H1 (cell line): ENCODE measurements at regions not wholly inside any gene's neighbourhood (a gene's known extent, or its start where the extent isn't known, plus 50 kb on each side); places are given as distances from the start of the nearest gene placed in this dataset.

ENCODE experiments used
- CTCF ChIA-PET: fragments of 300-600 bp; sonication (Branson Sonifier 250); formaldehyde crosslinking; loops from one replicate; lab custom pipeline; 2021; ENCODE audit not compliant: partially characterized antibody; lab: Charles Lee
- POLR2A ChIA-PET: fragments of 300-600 bp; sonication (Branson Sonifier 250); formaldehyde crosslinking; loops from one replicate; lab custom pipeline; 2021; ENCODE audit warnings: inconsistent platforms; ENCODE audit not compliant: partially characterized antibody; lab: Charles Lee
- DNase-seq, 2 experiments: peaks; one replicate each; pipeline versions ENCODE4 v3.0.0 to v3.0.0-alpha.2; 2010 to 2022; ENCODE audit warnings: low spot score in 2 of 2, low read depth in 1 of 2, mixed read lengths in 1 of 2
- FAIRE-seq: peaks from 2 replicates; lab custom pipeline; 2011; peaks lifted over from hg19 to GRCh38; lab: Jason Lieb, UNC
- H2AFZ ChIP-seq: 2 replicates; pipeline ENCODE4 v1.8.1; 2012; ENCODE audit warnings: low read length, inconsistent platforms
- H2AK5ac ChIP-seq: 2 replicates; pipeline ENCODE4 v1.6.1; 2013; ENCODE audit warnings: low read depth, low read length
- H2BK120ac ChIP-seq: replicated peaks from 2 replicates; pipeline ENCODE3; 2013; ENCODE audit warnings: low read depth, low read length, inconsistent platforms
- H2BK12ac ChIP-seq: 2 replicates; pipeline ENCODE4 v1.6.1; 2013; ENCODE audit warnings: low read depth, low read length
- H2BK15ac ChIP-seq: 2 replicates; pipeline ENCODE4 v1.6.1; 2013; ENCODE audit warnings: low read length
- H2BK20ac ChIP-seq: 2 replicates; pipeline ENCODE4 v1.6.1; 2013; ENCODE audit warnings: low read length
- H2BK5ac ChIP-seq: 2 replicates; pipeline ENCODE4 v1.6.1; 2013; ENCODE audit warnings: low read depth, low read length
- H3K14ac ChIP-seq: 2 replicates; pipeline ENCODE4 v1.6.1; 2013; ENCODE audit warnings: inconsistent platforms; ENCODE audit not compliant: insufficient read length
- H3K18ac ChIP-seq: 2 replicates; pipeline ENCODE4 v1.6.1; 2013; ENCODE audit warnings: low read length; ENCODE audit errors: extremely low read depth
- H3K23ac ChIP-seq: 2 replicates; pipeline ENCODE4 v1.6.1; 2013; ENCODE audit warnings: inconsistent platforms; ENCODE audit not compliant: insufficient read length
- H3K23me2 ChIP-seq: 2 replicates; pipeline ENCODE4 v1.6.1; 2013; ENCODE audit warnings: low read depth, low read length
- H3K27ac ChIP-seq: 2 replicates; pipeline ENCODE4 v1.6.1; 2011; ENCODE audit warnings: low read depth, low read length, inconsistent platforms
- H3K27me3 ChIP-seq, 4 experiments: replicated peaks in 1 of 4; 1 replicate in 1 of 4; 2 replicates in 3 of 4; pipeline versions ENCODE4 v1.6.1 to v1.8.1; 2011 to 2013; ENCODE audit warnings: low read length in 3 of 4, mild to moderate bottlenecking in 3 of 4, inconsistent platforms in 2 of 4, mixed read lengths in 2 of 4, moderate library complexity in 1 of 4; ENCODE audit not compliant: control insufficient read depth in 3 of 4, insufficient read depth in 3 of 4; ENCODE audit errors: extremely low read depth in 1 of 4
- H3K36me3 ChIP-seq, 4 experiments: 2 replicates each; pipeline versions ENCODE4 v1.6.1 to v1.8.1; 2011 to 2013; ENCODE audit warnings: mild to moderate bottlenecking in 4 of 4, low read length in 3 of 4, moderate library complexity in 2 of 4, control low read depth in 1 of 4, inconsistent platforms in 1 of 4; ENCODE audit not compliant: insufficient read depth in 4 of 4, control insufficient read depth in 2 of 4
- H3K4ac ChIP-seq: replicated peaks from 2 replicates; pipeline ENCODE3; 2013; ENCODE audit warnings: low read length, low read depth, mixed read lengths, inconsistent platforms; ENCODE audit not compliant: insufficient read length
- H3K4me1 ChIP-seq, 4 experiments: replicated peaks in 1 of 4; 1 replicate in 1 of 4; 2 replicates in 3 of 4; pipeline versions ENCODE4 v1.6.1 to v1.8.1; 2011 to 2013; ENCODE audit warnings: low read length in 3 of 4, inconsistent platforms in 2 of 4, mixed read lengths in 1 of 4; ENCODE audit not compliant: insufficient read depth in 4 of 4, control insufficient read depth in 3 of 4
- H3K4me2 ChIP-seq, 2 experiments: 2 replicates each; pipeline versions ENCODE4 v1.6.1 to v1.8.1; 2011 to 2013; ENCODE audit warnings: low read depth in 2 of 2, low read length in 2 of 2, control low read depth in 1 of 2, inconsistent platforms in 1 of 2, mild to moderate bottlenecking in 1 of 2; ENCODE audit not compliant: insufficient read depth in 1 of 2
- H3K4me3 ChIP-seq, 4 experiments: fragments of 200-600, 300-600 bp in 1 of 4; sonication (generic), shearing (Covaris generic), sonication (Bioruptor Twin) in 1 of 4; 2 replicates each; pipeline versions ENCODE4 v1.5.1 to v1.8.1; 2011 to 2016; ENCODE audit warnings: low read length in 4 of 4, low read depth in 3 of 4, control low read depth in 2 of 4, inconsistent platforms in 2 of 4, mild to moderate bottlenecking in 2 of 4, mixed read lengths in 1 of 4, moderate library complexity in 1 of 4; ENCODE audit not compliant: insufficient read depth in 2 of 4; ENCODE audit errors: extremely low read depth in 1 of 4
- H3K56ac ChIP-seq: replicated peaks from 2 replicates; pipeline ENCODE3; 2013; ENCODE audit warnings: low read depth, mild to moderate bottlenecking, mixed read lengths, low read length, inconsistent platforms; ENCODE audit not compliant: insufficient read length
- H3K79me1 ChIP-seq: 2 replicates; pipeline ENCODE4 v1.6.1; 2013; ENCODE audit warnings: low read depth, low read length, control low read depth
- H3K79me2 ChIP-seq, 2 experiments: 2 replicates each; pipeline versions ENCODE4 v1.6.1 to v1.8.1; 2012 to 2013; ENCODE audit warnings: low read length in 2 of 2, mild to moderate bottlenecking in 2 of 2, inconsistent platforms in 1 of 2; ENCODE audit not compliant: insufficient read depth in 2 of 2, control insufficient read depth in 1 of 2
- H3K9ac ChIP-seq, 4 experiments: replicated peaks in 1 of 4; 1 replicate in 1 of 4; 2 replicates in 3 of 4; pipeline versions ENCODE4 v1.6.1 to v1.8.1; 2011 to 2013; ENCODE audit warnings: low read depth in 3 of 4, low read length in 3 of 4, control low read depth in 2 of 4, mild to moderate bottlenecking in 2 of 4, moderate library complexity in 2 of 4, inconsistent platforms in 1 of 4; ENCODE audit errors: extremely low read depth in 1 of 4
- H3K9me3 ChIP-seq, 2 experiments: 2 replicates each; pipeline versions ENCODE4 v1.6.1 to v1.8.1; 2012 to 2013; ENCODE audit warnings: mild to moderate bottlenecking in 2 of 2, moderate library complexity in 2 of 2, control low read depth in 1 of 2, inconsistent platforms in 1 of 2, low read depth in 1 of 2, low read length in 1 of 2, mixed read lengths in 1 of 2; ENCODE audit not compliant: insufficient read depth in 2 of 2
- H4K20me1 ChIP-seq, 2 experiments: replicated peaks in 1 of 2; 2 replicates each; pipeline versions ENCODE3 to v1.8.1; 2011 to 2013; ENCODE audit warnings: inconsistent platforms in 2 of 2, low read length in 2 of 2, mild to moderate bottlenecking in 1 of 2; ENCODE audit not compliant: insufficient read depth in 2 of 2, control insufficient read depth in 1 of 2
- H4K5ac ChIP-seq: 2 replicates; pipeline ENCODE4 v1.6.1; 2013; ENCODE audit warnings: low read length, low read depth, mixed read lengths, inconsistent platforms; ENCODE audit not compliant: insufficient read length
- H4K8ac ChIP-seq: 2 replicates; pipeline ENCODE4 v1.8.0; 2013; ENCODE audit warnings: mild to moderate bottlenecking, moderate library complexity, low read length, inconsistent platforms; ENCODE audit not compliant: insufficient read depth; ENCODE audit errors: extremely low read depth
- H4K91ac ChIP-seq: replicated peaks from 2 replicates; pipeline ENCODE3; 2013; ENCODE audit warnings: low read length, mixed read lengths, inconsistent platforms; ENCODE audit not compliant: insufficient read length
- RAD21 ChIP-seq, 2 experiments: IDR thresholded peaks in 1 of 2; conservative IDR thresholded peaks in 1 of 2; 2 replicates each; pipeline ENCODE4 v1.6.1; 2011; ENCODE audit warnings: low read depth in 2 of 2, low read length in 2 of 2, improper control_type of control experiment in 1 of 2, inconsistent platforms in 1 of 2, mild to moderate bottlenecking in 1 of 2, moderate library complexity in 1 of 2
- TBP ChIP-seq: IDR thresholded peaks from 2 replicates; pipeline ENCODE4 v1.6.1; 2011; ENCODE audit warnings: low read depth, low read length, improper control_type of control experiment
- WGBS, 2 experiments: shearing (Covaris generic) in 1 of 2; methylation state at CpG; one replicate each; pipeline versions ENCODE4 v1.1.6 to v1.1.7; 2013 to 2015; ENCODE audit warnings: low lambda C conversion rate in 2 of 2, mixed read lengths in 2 of 2, inconsistent platforms in 1 of 2, low coverage in 1 of 2, missing lambda C conversion rate in 1 of 2; ENCODE audit not compliant: insufficient replicate concordance in 2 of 2, insufficient coverage in 1 of 2, insufficient read length in 1 of 2; ENCODE audit errors: extremely low coverage in 1 of 2, missing lambda C conversion rate in 1 of 2; 5-methylcytosine and 5-hydroxymethylcytosine counted together
- TF ChIP-seq, protein P1 (sequence below), 3 experiments: IDR thresholded peaks; 1 replicate in 2 of 3; 2 replicates in 1 of 3; pipeline versions ENCODE4 v1.5.1 to v1.6.1; 2011; ENCODE audit warnings: low read length in 3 of 3, mild to moderate bottlenecking in 3 of 3, inconsistent platforms in 2 of 3, low read depth in 1 of 3, moderate library complexity in 1 of 3; ENCODE audit not compliant: insufficient read depth in 1 of 3; ENCODE audit errors: control extremely low read depth in 1 of 3

DNA sequence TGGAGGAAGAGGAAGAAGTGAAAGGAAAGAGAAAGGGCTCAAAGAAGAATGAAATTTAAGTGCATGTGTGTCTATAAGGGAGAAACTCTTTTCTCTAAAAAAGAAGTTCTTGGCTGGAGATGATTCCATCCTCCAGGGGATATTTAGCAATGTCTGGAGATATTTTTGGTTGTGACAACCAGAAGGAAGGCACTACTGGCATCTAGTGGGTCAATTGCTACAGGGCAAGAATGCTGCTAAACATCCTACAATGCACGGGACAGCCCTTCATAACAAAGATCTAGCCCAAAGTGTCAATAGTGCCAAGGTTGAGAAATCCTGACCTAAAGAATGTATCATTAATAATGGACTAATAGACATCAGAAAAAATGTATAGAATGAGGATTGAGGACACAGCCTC lies 57.4 kb upstream of the ST3GAL6 start:
- no peak overlapping the region for H2AFZ ChIP-seq
- H4K8ac ChIP-seq: no peak overlapping the region
- H3K56ac ChIP-seq: no peak overlapping the region
- no peak overlapping the region for H3K4ac ChIP-seq
- no peak overlapping the region for H3K23ac ChIP-seq
- H2AK5ac ChIP-seq: no peak overlapping the region
- H2BK5ac ChIP-seq: no peak overlapping the region
- no peak overlapping the region for H2BK120ac ChIP-seq
- no peak overlapping the region for H3K18ac ChIP-seq
- no peak overlapping the region for H2BK15ac ChIP-seq
- H4K91ac ChIP-seq: no peak overlapping the region
- no peaks in the 10 kb centered on the region for H3K27me3 ChIP-seq
- H4K5ac ChIP-seq: no peak overlapping the region
- H3K23me2 ChIP-seq: no peaks in the 10 kb centered on the region
- no peak overlapping the region for H2BK12ac ChIP-seq
- FAIRE-seq: no peak
- H3K79me1 ChIP-seq: no peaks in the 10 kb centered on the region
- no peak overlapping the region for H3K14ac ChIP-seq
- H3K27ac ChIP-seq: no peak overlapping the region
- no peaks in the 10 kb centered on the region for H3K9me3 ChIP-seq
- peak; percentile 40 to 63 for TF ChIP-seq RAD21 (IDR thresholded peaks at IDR 0.05 in 1 of 2, conservative IDR thresholded peaks at IDR 0.05 in 1 of 2; ENCODE audit: low read depth in 2 of 2, low read length in 2 of 2)
- TF ChIP-seq TBP: no peak
- TF ChIP-seq, protein P1, sequence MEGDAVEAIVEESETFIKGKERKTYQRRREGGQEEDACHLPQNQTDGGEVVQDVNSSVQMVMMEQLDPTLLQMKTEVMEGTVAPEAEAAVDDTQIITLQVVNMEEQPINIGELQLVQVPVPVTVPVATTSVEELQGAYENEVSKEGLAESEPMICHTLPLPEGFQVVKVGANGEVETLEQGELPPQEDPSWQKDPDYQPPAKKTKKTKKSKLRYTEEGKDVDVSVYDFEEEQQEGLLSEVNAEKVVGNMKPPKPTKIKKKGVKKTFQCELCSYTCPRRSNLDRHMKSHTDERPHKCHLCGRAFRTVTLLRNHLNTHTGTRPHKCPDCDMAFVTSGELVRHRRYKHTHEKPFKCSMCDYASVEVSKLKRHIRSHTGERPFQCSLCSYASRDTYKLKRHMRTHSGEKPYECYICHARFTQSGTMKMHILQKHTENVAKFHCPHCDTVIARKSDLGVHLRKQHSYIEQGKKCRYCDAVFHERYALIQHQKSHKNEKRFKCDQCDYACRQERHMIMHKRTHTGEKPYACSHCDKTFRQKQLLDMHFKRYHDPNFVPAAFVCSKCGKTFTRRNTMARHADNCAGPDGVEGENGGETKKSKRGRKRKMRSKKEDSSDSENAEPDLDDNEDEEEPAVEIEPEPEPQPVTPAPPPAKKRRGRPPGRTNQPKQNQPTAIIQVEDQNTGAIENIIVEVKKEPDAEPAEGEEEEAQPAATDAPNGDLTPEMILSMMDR (IDR thresholded peaks at IDR 0.05; ENCODE audit: control extremely low read depth in 1 of 3, insufficient read depth in 1 of 3, low read depth in 1 of 3, low read length in 3 of 3): peak in 2 of 3 experiments; percentile 27 to 34; a peak in 2 of 4 replicates
- H3K4me2 ChIP-seq: no peak overlapping the region
- POLR2A ChIA-PET: no interaction called here
- H3K4me1 ChIP-seq: no peaks in the 10 kb centered on the region; a peak in 2 of 7 replicates
- H4K20me1 ChIP-seq: no peaks in the 10 kb centered on the region
- no peak overlapping the region for H3K4me3 ChIP-seq
- H2BK20ac ChIP-seq: no peak overlapping the region
- H3K36me3 ChIP-seq: no peaks in the 10 kb centered on the region
- CTCF ChIA-PET: interaction anchor here (1.3 to 1.4 kb wide), 2 partner anchors 49 to 108 kb away, joined by 4 read pairs; no protein-coding TSS in a partner anchor
- no peaks in the 10 kb centered on the region for H3K79me2 ChIP-seq
- no peak overlapping the region for H3K9ac ChIP-seq
- DNase-seq: no peak
- WGBS, 2 experiments: 83% methylated on average over 1 of the region's 1 CpG; no CpG with 5 or more reads in 1 of the 2 experiments
